Psoas muscle (tissue), 7 donors: ENCODE measurements at regions not wholly inside any gene's neighbourhood (a gene's known extent, or its start where the extent isn't known, plus 50 kb on each side); places are given as distances from the start of the nearest gene placed in this dataset.

Experiments
- ATAC-seq, 4 donors: fragments of 200-7000 bp; cut with Tn5 transposase; one replicate each; pipeline ENCODE4 v1.9.1; 2020; ENCODE audit warnings: moderate library complexity in 3 of 4, mild to moderate bottlenecking in 2 of 4
- DNase-seq, 2 donors: peaks; one replicate each; pipeline ENCODE4 v3.0.0-alpha.2; 2020
- H3K27ac ChIP-seq: fragments of 200-600 bp; one replicate; pipeline ENCODE4 v1.8.0; 2022
- H3K27me3 ChIP-seq, 3 donors: fragments of 200-600 bp in 1 of 3; one replicate each; pipeline versions ENCODE4 v1.6.1 to v1.8.0; 2013 to 2022; ENCODE audit warnings: low read length in 2 of 3, mild to moderate bottlenecking in 2 of 3, moderate library complexity in 1 of 3; ENCODE audit not compliant: insufficient read depth in 3 of 3
- H3K36me3 ChIP-seq, 2 donors: fragments of 200-600 bp in 1 of 2; one replicate each; pipeline versions ENCODE4 v1.6.1 to v1.8.0; 2013 to 2022; ENCODE audit warnings: low read depth in 1 of 2, mild to moderate bottlenecking in 1 of 2, moderate library complexity in 1 of 2; ENCODE audit not compliant: insufficient read depth in 1 of 2
- H3K4me1 ChIP-seq: fragments of 200-600 bp; one replicate; pipeline ENCODE4 v1.8.0; 2022
- H3K4me3 ChIP-seq: fragments of 200-600 bp; one replicate; pipeline ENCODE4 v1.8.0; 2022; ENCODE audit warnings: mild to moderate bottlenecking
- H3K9me3 ChIP-seq: fragments of 200-600 bp; one replicate; pipeline ENCODE4 v1.8.0; 2022
- WGBS, 3 donors: extraction: QIAGEN DNeasy Blood & Tissue Kit; methylation state at CpG; one replicate each; pipeline versions ENCODE4 v1.1.6 to v1.1.7; 2013; 5-methylcytosine and 5-hydroxymethylcytosine counted together
- intact Hi-C, 2 donors: fragments of 100-400 bp; cut with DNase I; formaldehyde crosslinking; loops; one replicate each; pipeline versions ENCODE4 v1.11.0 to v1.14.2; 2022
- TF ChIP-seq, protein P1 (sequence below): fragments of 200-600 bp; IDR thresholded peaks from one replicate; pipeline ENCODE4 v1.8.0; 2022; ENCODE audit warnings: antibody characterized with exemption
- donor health status: healthy with polysubstance abuse.
- donor health status: DM: no; HTN: no; CAD: no; lungs with moderate emphysema.
- donor health status: Bipolar disorder and iron deficiency.
- donor health status: healthy.
- donor health status: DM: yes; HTN: yes; CAD: no.
- donor health status: DM: no; HTN: no; CAD: no.
- donor health status: DM: yes; HTN: yes; CAD: no.

DNA sequence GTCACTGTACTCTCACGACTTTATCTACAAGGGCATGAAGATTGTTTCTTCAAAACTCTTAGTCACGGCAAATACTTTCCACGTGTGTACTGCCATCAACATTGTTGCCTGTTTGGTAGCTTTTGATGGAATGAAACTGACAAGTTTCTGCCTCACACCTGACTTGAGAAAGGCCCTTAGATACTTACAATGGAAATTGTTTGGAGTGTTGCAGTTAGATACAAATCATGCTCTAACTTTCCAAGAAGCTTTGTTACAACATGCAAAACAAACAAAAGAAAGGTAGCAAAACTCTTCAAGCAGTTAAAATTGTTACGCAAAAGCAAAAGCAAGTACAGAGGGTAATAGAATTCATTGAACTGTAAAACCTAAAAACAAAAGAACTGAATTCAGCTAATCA is 91.1 kb upstream of the TLE4 start:
- no peak overlapping the region for H3K4me3 ChIP-seq
- no peaks in the 10 kb centered on the region for H3K4me1 ChIP-seq
- 88 to 90% (median 88%) methylated on average over 4 of the region's 4 CpGs for WGBS, 3 donors
- DNase-seq (no peak), ATAC-seq (no peak)
- no peaks in the 10 kb centered on the region for H3K27me3 ChIP-seq
- no peaks in the 10 kb centered on the region for H3K9me3 ChIP-seq
- H3K36me3 ChIP-seq = no peaks in the 10 kb centered on the region
- TF ChIP-seq, protein P1, sequence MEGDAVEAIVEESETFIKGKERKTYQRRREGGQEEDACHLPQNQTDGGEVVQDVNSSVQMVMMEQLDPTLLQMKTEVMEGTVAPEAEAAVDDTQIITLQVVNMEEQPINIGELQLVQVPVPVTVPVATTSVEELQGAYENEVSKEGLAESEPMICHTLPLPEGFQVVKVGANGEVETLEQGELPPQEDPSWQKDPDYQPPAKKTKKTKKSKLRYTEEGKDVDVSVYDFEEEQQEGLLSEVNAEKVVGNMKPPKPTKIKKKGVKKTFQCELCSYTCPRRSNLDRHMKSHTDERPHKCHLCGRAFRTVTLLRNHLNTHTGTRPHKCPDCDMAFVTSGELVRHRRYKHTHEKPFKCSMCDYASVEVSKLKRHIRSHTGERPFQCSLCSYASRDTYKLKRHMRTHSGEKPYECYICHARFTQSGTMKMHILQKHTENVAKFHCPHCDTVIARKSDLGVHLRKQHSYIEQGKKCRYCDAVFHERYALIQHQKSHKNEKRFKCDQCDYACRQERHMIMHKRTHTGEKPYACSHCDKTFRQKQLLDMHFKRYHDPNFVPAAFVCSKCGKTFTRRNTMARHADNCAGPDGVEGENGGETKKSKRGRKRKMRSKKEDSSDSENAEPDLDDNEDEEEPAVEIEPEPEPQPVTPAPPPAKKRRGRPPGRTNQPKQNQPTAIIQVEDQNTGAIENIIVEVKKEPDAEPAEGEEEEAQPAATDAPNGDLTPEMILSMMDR = no peak
- intact Hi-C loops = no loop called here
- no peak overlapping the region for H3K27ac ChIP-seq

DNA sequence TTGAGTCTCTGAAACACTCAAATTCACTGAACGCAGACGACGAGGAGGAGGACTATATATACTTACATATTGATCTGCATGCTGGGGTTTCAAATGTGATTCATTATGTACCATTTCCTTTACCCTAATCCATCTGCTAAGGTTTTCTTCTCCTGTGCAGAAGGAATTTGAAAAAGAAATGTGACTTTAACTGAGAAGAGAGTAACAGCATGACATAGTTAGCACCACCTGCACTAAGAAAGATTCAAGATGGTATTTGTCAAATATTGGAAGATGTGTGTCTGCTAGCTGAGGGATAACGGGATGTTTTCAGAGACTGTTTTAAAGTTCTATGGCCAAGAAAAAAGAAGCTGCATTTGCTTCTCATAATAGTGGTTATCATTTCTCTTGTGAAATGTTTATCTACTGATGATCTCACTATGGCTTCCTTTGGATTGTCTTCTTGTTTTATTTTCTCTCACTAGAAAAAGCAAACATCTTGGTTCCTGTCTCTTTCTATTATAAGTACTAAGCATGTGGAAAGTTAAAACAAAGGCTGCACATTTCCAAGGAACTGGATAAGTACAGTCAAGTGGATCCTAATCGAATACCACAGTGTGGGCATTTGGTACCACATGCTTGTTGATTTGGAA is 89.8 kb upstream of the TLE4 start:
- ATAC-seq = no peak
- no peaks in the 10 kb centered on the region for H3K9me3 ChIP-seq
- no peak overlapping the region for H3K27ac ChIP-seq
- H3K4me1 ChIP-seq = no peaks in the 10 kb centered on the region
- no peak for DNase-seq
- 65 to 74% (median 67%) methylated on average over 5 of the region's 5 CpGs for WGBS, 3 donors
- intact Hi-C loops = no loop called here
- H3K27me3 ChIP-seq = no peaks in the 10 kb centered on the region
- TF ChIP-seq, protein P1 = no peak
- H3K4me3 ChIP-seq = no peak overlapping the region
- H3K36me3 ChIP-seq = no peaks in the 10 kb centered on the region

DNA sequence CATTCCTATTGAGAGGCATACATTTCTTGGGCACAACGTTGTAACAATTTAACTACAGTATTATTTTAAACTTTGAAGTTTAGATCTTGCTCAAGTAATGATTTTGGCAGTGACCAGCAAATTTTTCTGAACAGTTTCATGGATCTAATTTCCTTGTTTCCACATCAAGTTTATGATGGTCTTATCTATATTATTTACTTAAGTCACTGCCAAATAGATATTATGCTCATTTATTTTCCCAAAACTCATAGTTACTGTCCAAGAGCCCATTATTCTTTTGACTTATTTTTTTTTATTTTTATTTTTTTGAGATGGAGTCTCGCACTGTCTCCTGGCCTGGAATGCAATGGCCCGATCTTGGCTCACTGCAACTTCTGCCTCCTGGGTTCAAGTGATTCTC is 86.5 kb upstream of the TLE4 start:
- Histone ChIP-seq H3K27me3 (no peaks in the 10 kb centered on the region), H3K27ac (no peak overlapping the region), H3K36me3 (no peaks in the 10 kb centered on the region), H3K4me3 (no peak overlapping the region), H3K9me3 (no peaks in the 10 kb centered on the region), H3K4me1 (no peaks in the 10 kb centered on the region)
- TF ChIP-seq, protein P1 = no peak
- intact Hi-C loops = no loop called here
- WGBS, 3 donors = 87 to 91% (median 88%) methylated on average over 3 of the region's 3 CpGs
- ATAC-seq (no peak), DNase-seq (no peak)

DNA sequence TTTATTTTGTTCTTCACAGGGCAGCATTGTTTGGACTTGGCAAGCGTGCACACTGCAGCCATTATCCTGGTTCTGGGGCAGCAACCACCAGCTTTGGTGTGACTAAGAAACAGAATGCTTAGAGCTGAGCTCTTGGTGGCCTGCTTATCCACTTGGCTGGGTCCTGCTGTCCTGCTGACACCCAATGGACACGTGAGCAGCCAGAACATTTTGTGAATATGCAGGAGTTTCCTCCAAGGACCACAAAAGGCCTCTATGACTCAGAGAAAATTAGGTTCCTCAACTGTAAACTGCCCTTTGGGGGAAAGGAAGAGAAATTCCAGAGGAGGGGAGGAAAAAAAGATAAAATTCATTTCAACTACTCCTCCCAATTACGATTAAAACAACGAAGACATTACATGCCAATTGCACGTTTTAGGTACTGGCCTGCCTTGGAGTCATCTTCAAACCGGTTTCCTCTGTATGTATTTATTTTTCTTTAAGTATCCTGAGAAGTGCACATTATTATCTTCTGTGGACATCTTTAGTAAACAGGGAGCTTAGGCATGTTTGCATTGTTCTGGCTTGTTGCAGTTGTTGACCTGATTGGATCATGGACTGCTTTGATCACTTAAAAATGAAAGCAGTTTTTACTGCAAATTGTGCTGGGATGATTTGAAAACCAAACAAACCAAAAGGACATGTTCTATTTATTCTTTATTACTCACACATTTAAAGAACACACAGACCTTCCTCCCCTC is 82.3 kb upstream of the TLE4 start:
- Histone ChIP-seq H3K27me3 (no peaks in the 10 kb centered on the region), H3K4me3 (no peak overlapping the region), H3K27ac (no peak overlapping the region), H3K4me1 (no peaks in the 10 kb centered on the region), H3K9me3 (no peaks in the 10 kb centered on the region), H3K36me3 (no peaks in the 10 kb centered on the region)
- intact Hi-C loops = no loop called here
- TF ChIP-seq, protein P1 = no peak
- WGBS, 3 donors = 44 to 54% (median 46%) methylated on average over 6 of the region's 6 CpGs
- no peak for ATAC-seq
- no peak for DNase-seq
